ENCODE measurements at regions not wholly inside any gene's neighbourhood (a gene's known extent, or its start where the extent isn't known, plus 50 kb on each side); places are given as distances from the start of the nearest gene placed in this dataset.

- Histone ChIP-seq H3K9me3 (replicated peaks; ENCODE audit: control insufficient read depth, insufficient read depth, low read length) (no peaks in the 10 kb centered on the region), H3K36me3 (ENCODE audit: control insufficient read depth in 2 of 2, insufficient read depth in 2 of 2, low read length in 1 of 2) (no peaks in the 10 kb centered on the region), H3K79me2 (ENCODE audit: control insufficient read depth, insufficient read depth, low read length) (no peaks in the 10 kb centered on the region), H3K27me3 (replicated peaks in 1 of 2; ENCODE audit: control insufficient read depth in 2 of 2, insufficient read depth in 2 of 2, low read length in 1 of 2) (no peaks in the 10 kb centered on the region; a peak in 1 of 4 replicates), H3K4me3 (no peak overlapping the region), H3K9ac (ENCODE audit: control insufficient read depth, insufficient read depth, low read length) (no peak overlapping the region), H4K20me1 (ENCODE audit: control insufficient read depth, insufficient read depth) (no peaks in the 10 kb centered on the region), H3K27ac (ENCODE audit: control insufficient read depth, insufficient read depth) (no peak overlapping the region), H3K4me2 (ENCODE audit: control insufficient read depth, insufficient read depth) (no peak overlapping the region), H3K4me1 (ENCODE audit: control insufficient read depth, insufficient read depth, low read length) (no peaks in the 10 kb centered on the region), H2AFZ (ENCODE audit: control insufficient read depth, low read depth, low read length) (no peak overlapping the region)
- ChIA-PET SMC1A (ENCODE audit: uncharacterized antibody, unreplicated experiment) (no interaction called here), RAD21 (ENCODE audit: unreplicated experiment) (no interaction called here), POLR2A (no interaction called here), CTCF (no interaction called here)
- DNase-seq (ENCODE audit: low read depth, low spot score) (no peak), FAIRE-seq (no peak), ATAC-seq (no peak)
- BruUV-seq (replicated peaks): no TSS peak
- intact Hi-C loops (cut with micrococcal nuclease; ENCODE audit: unreplicated experiment) (no loop called here), in situ Hi-C loops (cut with MboI) (no loop called here)
- 89% methylated on average over 2 of the region's 2 CpGs for WGBS (ENCODE audit: insufficient coverage, insufficient replicate concordance, low lambda C conversion rate, missing lambda C conversion rate)
- TF ChIP-seq RCOR1 (conservative IDR thresholded peaks at IDR 0.05; ENCODE audit: low read depth, low read length): no peak
- TF ChIP-seq MEF2B (IDR thresholded peaks at IDR 0.05; ENCODE audit: partially characterized antibody, poor library complexity, severe bottlenecking): no peak
- TF ChIP-seq, protein P1, sequence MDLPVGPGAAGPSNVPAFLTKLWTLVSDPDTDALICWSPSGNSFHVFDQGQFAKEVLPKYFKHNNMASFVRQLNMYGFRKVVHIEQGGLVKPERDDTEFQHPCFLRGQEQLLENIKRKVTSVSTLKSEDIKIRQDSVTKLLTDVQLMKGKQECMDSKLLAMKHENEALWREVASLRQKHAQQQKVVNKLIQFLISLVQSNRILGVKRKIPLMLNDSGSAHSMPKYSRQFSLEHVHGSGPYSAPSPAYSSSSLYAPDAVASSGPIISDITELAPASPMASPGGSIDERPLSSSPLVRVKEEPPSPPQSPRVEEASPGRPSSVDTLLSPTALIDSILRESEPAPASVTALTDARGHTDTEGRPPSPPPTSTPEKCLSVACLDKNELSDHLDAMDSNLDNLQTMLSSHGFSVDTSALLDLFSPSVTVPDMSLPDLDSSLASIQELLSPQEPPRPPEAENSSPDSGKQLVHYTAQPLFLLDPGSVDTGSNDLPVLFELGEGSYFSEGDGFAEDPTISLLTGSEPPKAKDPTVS (IDR thresholded peaks at IDR 0.05; ENCODE audit: low read depth, low read length): no peak
- no peak for TF ChIP-seq SMAD1 (IDR thresholded peaks at IDR 0.05; ENCODE audit: low read depth, partially characterized antibody)
- TF ChIP-seq ATF2 (IDR thresholded peaks at IDR 0.05; ENCODE audit: low read length): no peak
- TF ChIP-seq NFXL1 (IDR thresholded peaks at IDR 0.05; ENCODE audit: borderline replicate concordance): no peak
- TF ChIP-seq SPI1 (IDR thresholded peaks at IDR 0.05; ENCODE audit: borderline replicate concordance, insufficient read depth, low read depth, low read length): no peak
- no peak for TF ChIP-seq SUPT20H (IDR thresholded peaks at IDR 0.05; ENCODE audit: borderline replicate concordance, control insufficient read depth, low read depth, low read length)
- TF ChIP-seq, protein P2, sequence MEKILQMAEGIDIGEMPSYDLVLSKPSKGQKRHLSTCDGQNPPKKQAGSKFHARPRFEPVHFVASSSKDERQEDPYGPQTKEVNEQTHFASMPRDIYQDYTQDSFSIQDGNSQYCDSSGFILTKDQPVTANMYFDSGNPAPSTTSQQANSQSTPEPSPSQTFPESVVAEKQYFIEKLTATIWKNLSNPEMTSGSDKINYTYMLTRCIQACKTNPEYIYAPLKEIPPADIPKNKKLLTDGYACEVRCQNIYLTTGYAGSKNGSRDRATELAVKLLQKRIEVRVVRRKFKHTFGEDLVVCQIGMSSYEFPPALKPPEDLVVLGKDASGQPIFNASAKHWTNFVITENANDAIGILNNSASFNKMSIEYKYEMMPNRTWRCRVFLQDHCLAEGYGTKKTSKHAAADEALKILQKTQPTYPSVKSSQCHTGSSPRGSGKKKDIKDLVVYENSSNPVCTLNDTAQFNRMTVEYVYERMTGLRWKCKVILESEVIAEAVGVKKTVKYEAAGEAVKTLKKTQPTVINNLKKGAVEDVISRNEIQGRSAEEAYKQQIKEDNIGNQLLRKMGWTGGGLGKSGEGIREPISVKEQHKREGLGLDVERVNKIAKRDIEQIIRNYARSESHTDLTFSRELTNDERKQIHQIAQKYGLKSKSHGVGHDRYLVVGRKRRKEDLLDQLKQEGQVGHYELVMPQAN (conservative IDR thresholded peaks at IDR 0.05): no peak
- TF ChIP-seq MTA2 (IDR thresholded peaks at IDR 0.05; ENCODE audit: low read depth): no peak
- no peak for TF ChIP-seq MAX (IDR thresholded peaks at IDR 0.05; ENCODE audit: low read depth, low read length)
- TF ChIP-seq YY1 (IDR thresholded peaks at IDR 0.05; ENCODE audit: low read depth, low read length): no peak
- no peak for TF ChIP-seq POLR2A (IDR thresholded peaks at IDR 0.05; ENCODE audit: low read depth, low read length)
- TF ChIP-seq POU2F2 (IDR thresholded peaks at IDR 0.05; ENCODE audit: borderline replicate concordance, low read depth, low read length): no peak
- no peak for TF ChIP-seq NFIC (IDR thresholded peaks at IDR 0.05; ENCODE audit: low read depth, low read length)
- no peak for TF ChIP-seq ELK1 (IDR thresholded peaks at IDR 0.05; ENCODE audit: low read depth, low read length)
Observed at GRCh38 chr5:126107381-126107780, 315.8 kb upstream of the GRAMD2B start.

All from GM12878 (cell line).